Erythroblast (primary cell): ENCODE measurements at regions not wholly inside any gene's neighbourhood (a gene's known extent, or its start where the extent isn't known, plus 50 kb on each side); places are given as distances from the start of the nearest gene placed in this dataset.

Experiments
- GATA1 ChIP-seq: IDR thresholded peaks from 2 replicates; pipeline ENCODE4 v1.6.1; 2011; ENCODE audit warnings: low read depth, mild to moderate bottlenecking, control low read depth, low read length, moderate library complexity
- POLR2A ChIP-seq: IDR thresholded peaks from 2 replicates; pipeline ENCODE4 v1.6.1; 2011; ENCODE audit warnings: mild to moderate bottlenecking, low read length

GRCh38 chr7:66443946-66444345, 184.7 kb upstream of the KCTD7 start:
- TF ChIP-seq POLR2A: no peak
- no peak for TF ChIP-seq GATA1
